ENCODE measurements at regions not wholly inside any gene's neighbourhood (a gene's known extent, or its start where the extent isn't known, plus 50 kb on each side); places are given as distances from the start of the nearest gene placed in this dataset.

DNA sequence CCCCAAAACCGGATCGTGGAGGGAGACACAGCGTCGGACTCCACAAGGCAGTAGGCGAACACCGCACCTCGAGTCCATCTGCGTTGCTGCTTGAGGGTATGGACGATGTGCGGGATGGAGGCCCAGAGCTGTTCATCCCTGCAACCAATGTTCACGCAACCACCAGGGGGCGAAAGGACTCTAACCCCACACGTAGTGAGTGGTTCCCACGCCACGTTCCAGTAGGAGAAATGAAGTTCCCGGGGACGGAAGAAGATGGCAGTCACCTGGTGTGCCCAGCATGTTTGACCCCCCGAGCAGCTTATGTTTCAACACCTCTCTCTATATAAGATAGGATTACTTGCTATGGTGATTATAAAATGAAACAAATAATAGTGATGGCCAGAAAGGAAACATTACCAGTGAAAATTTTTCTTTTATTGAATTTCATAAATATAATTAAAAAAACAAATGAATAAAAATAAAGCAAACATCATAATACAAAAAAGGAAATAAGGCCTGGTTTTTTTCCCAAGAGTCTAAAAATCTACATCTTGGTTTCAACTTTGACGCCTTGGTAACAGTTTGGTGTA, 184.3 kb downstream of the SH3BP4 start:
- TF ChIP-seq, protein P1, sequence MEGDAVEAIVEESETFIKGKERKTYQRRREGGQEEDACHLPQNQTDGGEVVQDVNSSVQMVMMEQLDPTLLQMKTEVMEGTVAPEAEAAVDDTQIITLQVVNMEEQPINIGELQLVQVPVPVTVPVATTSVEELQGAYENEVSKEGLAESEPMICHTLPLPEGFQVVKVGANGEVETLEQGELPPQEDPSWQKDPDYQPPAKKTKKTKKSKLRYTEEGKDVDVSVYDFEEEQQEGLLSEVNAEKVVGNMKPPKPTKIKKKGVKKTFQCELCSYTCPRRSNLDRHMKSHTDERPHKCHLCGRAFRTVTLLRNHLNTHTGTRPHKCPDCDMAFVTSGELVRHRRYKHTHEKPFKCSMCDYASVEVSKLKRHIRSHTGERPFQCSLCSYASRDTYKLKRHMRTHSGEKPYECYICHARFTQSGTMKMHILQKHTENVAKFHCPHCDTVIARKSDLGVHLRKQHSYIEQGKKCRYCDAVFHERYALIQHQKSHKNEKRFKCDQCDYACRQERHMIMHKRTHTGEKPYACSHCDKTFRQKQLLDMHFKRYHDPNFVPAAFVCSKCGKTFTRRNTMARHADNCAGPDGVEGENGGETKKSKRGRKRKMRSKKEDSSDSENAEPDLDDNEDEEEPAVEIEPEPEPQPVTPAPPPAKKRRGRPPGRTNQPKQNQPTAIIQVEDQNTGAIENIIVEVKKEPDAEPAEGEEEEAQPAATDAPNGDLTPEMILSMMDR (IDR thresholded peaks at IDR 0.05; ENCODE audit: extremely low read depth in 1 of 2, insufficient read depth in 1 of 2, low read depth in 1 of 2, low read length in 2 of 2): peak; percentile 66 to 79
- TF ChIP-seq JUN (IDR thresholded peaks at IDR 0.05; ENCODE audit: borderline replicate concordance, insufficient read depth, insufficient read length, low read depth): no peak
- no peak for TF ChIP-seq MAX (IDR thresholded peaks at IDR 0.05; ENCODE audit: insufficient read depth, insufficient read length)
- TF ChIP-seq EZH2 (IDR thresholded peaks at IDR 0.05; ENCODE audit: borderline replicate concordance, low read depth, low read length, severe bottlenecking): no peak
- Histone ChIP-seq H3K4me3 (replicated peaks in 1 of 3; ENCODE audit: insufficient read depth in 1 of 3, low read depth in 1 of 3, low read length in 3 of 3) (no peak overlapping the region), H3K27ac (ENCODE audit: insufficient read depth, low read depth, low read length) (no peak overlapping the region), H3K9ac (replicated peaks; ENCODE audit: extremely low read depth, insufficient read depth, low read length) (no peak overlapping the region), H3K27me3 (ENCODE audit: control insufficient read depth in 2 of 2, insufficient read depth in 2 of 2, low read length in 2 of 2) (peaks cover 2 to 6% of the 10 kb centered on the region in 2 experiments), H3K4me1 (ENCODE audit: control insufficient read depth, extremely low read depth, insufficient read depth, low read length) (peaks cover 2% of the 10 kb centered on the region), H3K4me2 (ENCODE audit: insufficient read depth, low read length) (no peak overlapping the region), H3K79me2 (ENCODE audit: control insufficient read depth, insufficient read depth, low read length) (no peaks in the 10 kb centered on the region), H2AFZ (ENCODE audit: low read depth, low read length) (no peak overlapping the region), H3K9me3 (replicated peaks; ENCODE audit: control insufficient read depth, insufficient read depth, low read length) (no peaks in the 10 kb centered on the region), H3K36me3 (ENCODE audit: control insufficient read depth in 2 of 2, extremely low read depth in 1 of 2, insufficient read depth in 2 of 2, low read length in 2 of 2) (no peaks in the 10 kb centered on the region), H3K9me1 (replicated peaks; ENCODE audit: control insufficient read depth, extremely low read depth, insufficient read depth, low read length) (no peaks in the 10 kb centered on the region), H4K20me1 (replicated peaks; ENCODE audit: control insufficient read depth, extremely low read depth, insufficient read depth, low read length) (no peaks in the 10 kb centered on the region)
- BruUV-seq (replicated peaks): no TSS peak
- ChIA-PET CTCF (interaction anchor here (0.6 to 13.1 kb wide), 27 partner anchors 9 to 623 kb away, joined by 3 to 289 read pairs (median 4); no protein-coding TSS in a partner anchor), POLR2A (no interaction called here)
- dilution Hi-C loops (cut with MboI; ENCODE audit: extremely low pct_ligation_motif_present, low sequenced_read_pairs) (no loop called here), intact Hi-C loops (cut with micrococcal nuclease) (loop anchor here (1.0 to 10.0 kb wide), 5 partner anchors 356 to 610 kb away; partner anchors contain the start of gene AGAP1)
- DNase-seq (ENCODE audit: low read depth, low spot score) (peak; percentile 63), FAIRE-seq (no peak)

DNA sequence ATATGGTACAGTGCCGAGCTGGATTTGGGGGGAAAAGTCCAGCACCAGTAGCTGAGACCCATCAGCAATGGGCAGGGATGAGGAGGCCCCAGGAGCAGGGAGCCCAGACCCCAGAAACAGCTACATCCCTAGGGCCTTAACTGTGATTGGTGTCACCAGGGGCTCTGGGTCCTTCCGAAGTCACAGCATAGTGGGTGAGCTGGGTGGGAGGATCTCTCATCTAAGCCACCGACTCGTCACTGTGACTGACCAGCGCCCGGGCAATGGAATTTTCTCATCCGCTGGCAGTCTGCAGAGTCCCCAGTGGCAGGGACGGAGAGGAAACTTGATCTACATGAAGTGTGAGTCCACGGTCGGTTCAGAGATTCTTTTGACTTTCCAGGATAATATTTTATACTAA, 186.5 kb downstream of the SH3BP4 start:
- ChIA-PET CTCF (interaction anchor here (1.3 to 13.1 kb wide), 4 partner anchors 413 to 627 kb away, joined by 4 to 289 read pairs (median 43); no protein-coding TSS in a partner anchor), POLR2A (no interaction called here)
- Histone ChIP-seq H3K9me1 (replicated peaks; ENCODE audit: control insufficient read depth, extremely low read depth, insufficient read depth, low read length) (no peaks in the 10 kb centered on the region), H3K36me3 (ENCODE audit: control insufficient read depth in 2 of 2, extremely low read depth in 1 of 2, insufficient read depth in 2 of 2, low read length in 2 of 2) (no peaks in the 10 kb centered on the region), H3K27me3 (ENCODE audit: control insufficient read depth in 2 of 2, insufficient read depth in 2 of 2, low read length in 2 of 2) (peaks cover 2 to 6% of the 10 kb centered on the region in 2 experiments), H3K4me1 (ENCODE audit: control insufficient read depth, extremely low read depth, insufficient read depth, low read length) (peaks cover 2% of the 10 kb centered on the region), H4K20me1 (replicated peaks; ENCODE audit: control insufficient read depth, extremely low read depth, insufficient read depth, low read length) (no peaks in the 10 kb centered on the region), H3K27ac (ENCODE audit: insufficient read depth, low read depth, low read length) (no peak overlapping the region), H2AFZ (ENCODE audit: low read depth, low read length) (no peak overlapping the region), H3K9ac (replicated peaks; ENCODE audit: extremely low read depth, insufficient read depth, low read length) (no peak overlapping the region), H3K79me2 (ENCODE audit: control insufficient read depth, insufficient read depth, low read length) (no peaks in the 10 kb centered on the region), H3K9me3 (replicated peaks; ENCODE audit: control insufficient read depth, insufficient read depth, low read length) (no peaks in the 10 kb centered on the region), H3K4me3 (replicated peaks in 1 of 3; ENCODE audit: insufficient read depth in 1 of 3, low read depth in 1 of 3, low read length in 3 of 3) (no peak overlapping the region), H3K4me2 (ENCODE audit: insufficient read depth, low read length) (no peak overlapping the region)
- intact Hi-C loops (cut with micrococcal nuclease) (loop anchor here (5.0 to 10.0 kb wide), 2 partner anchors 354 to 536 kb away; partner anchors contain the start of gene AGAP1), dilution Hi-C loops (cut with MboI; ENCODE audit: extremely low pct_ligation_motif_present, low sequenced_read_pairs) (no loop called here)
- no peak for TF ChIP-seq EZH2 (IDR thresholded peaks at IDR 0.05; ENCODE audit: borderline replicate concordance, low read depth, low read length, severe bottlenecking)
- no peak for TF ChIP-seq POLR2A (IDR thresholded peaks at IDR 0.05; ENCODE audit: low read depth, low read length)
- no peak for TF ChIP-seq FOS (IDR thresholded peaks at IDR 0.05; ENCODE audit: borderline replicate concordance, insufficient read depth, low read length)
- no peak for TF ChIP-seq MAX (IDR thresholded peaks at IDR 0.05; ENCODE audit: insufficient read depth, insufficient read length)
- no peak for TF ChIP-seq POLR2AphosphoS5 (IDR thresholded peaks at IDR 0.05; ENCODE audit: insufficient read depth, low read depth, low read length)
- TF ChIP-seq, protein P1 (IDR thresholded peaks at IDR 0.05; ENCODE audit: extremely low read depth in 1 of 2, insufficient read depth in 1 of 2, low read depth in 1 of 2, low read length in 2 of 2): no peak
- TF ChIP-seq JUN (IDR thresholded peaks at IDR 0.05; ENCODE audit: borderline replicate concordance, insufficient read depth, insufficient read length, low read depth): no peak
- BruUV-seq (replicated peaks): no TSS peak
- no peak for DNase-seq (ENCODE audit: low read depth, low spot score)
- FAIRE-seq: no peak
